PC-3 (cell line): ENCODE measurements at regions not wholly inside any gene's neighbourhood (a gene's known extent, or its start where the extent isn't known, plus 50 kb on each side); places are given as distances from the start of the nearest gene placed in this dataset.

ENCODE experiments used
- ATAC-seq: fragments of 200-7000 bp; cut with Tn5 transposase; 2 replicates; pipeline ENCODE4 v1.9.1; 2020; ENCODE audit warnings: mild to moderate bottlenecking, moderate library complexity
- BruUV-seq: library from RNA; stranded (reverse); fragments of 400-500 nt; replicated peaks from 2 replicates; lab custom pipeline; 2021; lab: Mats Ljungman, UMichigan
- CTCF ChIA-PET: fragments of 300-600 bp; sonication (Branson Sonifier 250); formaldehyde crosslinking; loops from one replicate; lab custom pipeline; 2022; ENCODE audit warnings: antibody characterized with exemption; lab: Charles Lee
- POLR2A ChIA-PET: fragments of 300-600 bp; sonication (Branson Sonifier 250); formaldehyde crosslinking; loops from one replicate; lab custom pipeline; 2022; ENCODE audit warnings: antibody characterized with exemption; ENCODE audit not compliant: unreplicated experiment; lab: Charles Lee
- DNase-seq: peaks from one replicate; pipeline ENCODE4 v3.0.0-alpha.2; 2015
- H2AFZ ChIP-seq: fragments of 300-600 bp; sonication (generic); 2 replicates; pipeline ENCODE4 v1.6.0; 2016; ENCODE audit warnings: antibody characterized with exemption, low read length
- H3F3A ChIP-seq: fragments of 300-600 bp; sonication (generic); one replicate; pipeline ENCODE4 v1.6.0; 2017; ENCODE audit warnings: antibody characterized with exemption, low read length, control low read depth, mild to moderate bottlenecking; ENCODE audit not compliant: unreplicated experiment
- H3K27ac ChIP-seq: fragments of 300-600 bp; sonication (generic); 2 replicates; pipeline ENCODE4 v1.5.1; 2016; ENCODE audit warnings: mild to moderate bottlenecking, low read length
- H3K27me3 ChIP-seq: fragments of 300-600 bp; sonication (generic); 2 replicates; pipeline ENCODE4 v1.6.1; 2016; ENCODE audit warnings: low read length, mixed read lengths
- H3K36me3 ChIP-seq: fragments of 300-600 bp; sonication (generic); 2 replicates; pipeline ENCODE4 v1.6.1; 2016; ENCODE audit warnings: low read depth, mixed run types, low read length, mixed read lengths
- H3K4me1 ChIP-seq: fragments of 300-600 bp; sonication (generic); 2 replicates; pipeline ENCODE4 v1.5.1; 2016; ENCODE audit warnings: low read length; ENCODE audit not compliant: insufficient read depth
- H3K4me2 ChIP-seq: fragments of 300-600 bp; sonication (generic); 2 replicates; pipeline ENCODE4 v1.6.0; 2016; ENCODE audit warnings: low read length
- H3K4me3 ChIP-seq: fragments of 300-600 bp; sonication (generic); 2 replicates; pipeline ENCODE4 v1.5.1; 2016; ENCODE audit warnings: mild to moderate bottlenecking, low read length, mixed read lengths
- H3K79me2 ChIP-seq: fragments of 300-600 bp; sonication (generic); 2 replicates; pipeline ENCODE4 v1.6.1; 2017; ENCODE audit warnings: low read length, mixed read lengths
- H3K9ac ChIP-seq: fragments of 300-600 bp; sonication (generic); 2 replicates; pipeline ENCODE4 v1.6.0; 2016; ENCODE audit warnings: mild to moderate bottlenecking, low read length
- H3K9me2 ChIP-seq: fragments of 300-600 bp; sonication (generic); replicated peaks from 2 replicates; pipeline ENCODE4 v1.6.1; 2016; ENCODE audit warnings: mixed run types, low read length, mixed read lengths
- H3K9me3 ChIP-seq: fragments of 300-600 bp; sonication (generic); 2 replicates; pipeline ENCODE4 v1.6.1; 2016; ENCODE audit warnings: low read length, mixed read lengths
- H4K20me1 ChIP-seq: fragments of 300-600 bp; sonication (generic); 2 replicates; pipeline ENCODE4 v1.6.1; 2016; ENCODE audit warnings: low read length, mixed read lengths
- EZH2 ChIP-seq: fragments of 300-600 bp; sonication (generic); IDR thresholded peaks from one replicate; pipeline ENCODE4 v1.6.1; 2017; ENCODE audit warnings: antibody characterized with exemption, mild to moderate bottlenecking, low read length; ENCODE audit not compliant: unreplicated experiment
- EZH2phosphoT487 ChIP-seq: fragments of 300-600 bp; sonication (generic); IDR thresholded peaks from 2 replicates; pipeline ENCODE4 v1.6.1; 2018; ENCODE audit warnings: mild to moderate bottlenecking, antibody characterized with exemption, low read length, borderline replicate concordance
- intact Hi-C: fragments of 100-400 bp; cut with micrococcal nuclease; formaldehyde crosslinking; loops from 2 replicates; pipeline ENCODE4 v1.9.0; 2023
- TF ChIP-seq, protein P1 (sequence below): fragments of 300-600 bp; sonication (generic); conservative IDR thresholded peaks from 2 replicates; pipeline ENCODE4 v1.5.1; 2017; ENCODE audit warnings: antibody characterized with exemption, low read depth, mild to moderate bottlenecking, low read length

DNA sequence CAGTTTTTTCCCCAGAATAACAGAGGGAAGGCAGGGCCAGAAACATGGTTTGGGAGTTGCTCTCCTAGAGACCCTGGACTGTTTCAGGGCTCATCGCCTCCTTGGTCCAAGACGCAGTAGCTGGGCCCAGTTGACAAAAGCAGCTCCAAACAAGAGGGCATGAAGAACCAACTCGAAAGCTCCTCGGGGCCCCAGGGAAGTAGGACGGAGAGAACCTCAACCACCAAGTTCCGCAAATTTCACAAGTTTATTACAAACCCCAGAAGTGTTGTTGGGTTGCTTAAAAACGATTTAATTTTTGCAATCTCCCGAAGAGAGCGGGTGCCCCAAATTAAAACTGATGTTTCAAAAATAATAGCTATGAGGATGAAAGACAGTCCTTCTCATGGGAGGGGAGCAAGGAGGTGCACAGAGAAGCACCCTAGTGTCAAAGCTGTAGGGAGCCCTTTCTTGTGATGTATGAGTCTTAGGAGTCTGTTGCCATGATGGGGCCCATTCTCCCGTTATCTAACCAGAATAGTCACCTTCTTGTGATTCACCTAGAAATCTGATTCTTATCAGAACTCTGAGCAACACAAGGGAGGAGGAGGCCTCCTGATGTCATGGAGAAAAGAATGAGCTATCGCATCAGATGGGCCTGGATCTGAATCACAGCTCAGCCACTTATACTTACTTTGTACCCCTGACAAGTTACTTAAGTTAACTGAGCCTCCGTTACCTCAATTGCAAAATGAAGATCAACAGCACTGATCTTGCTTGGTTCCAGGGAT is 165.7 kb upstream of the IRF2BP2 start:
- no peaks in the 10 kb centered on the region for H3K9me2 ChIP-seq
- ChIA-PET CTCF (no interaction called here), POLR2A (no interaction called here)
- no peaks in the 10 kb centered on the region for H3K9me3 ChIP-seq
- H3K27ac ChIP-seq = no peak overlapping the region
- H3K4me2 ChIP-seq = no peak overlapping the region
- BruUV-seq = no TSS peak
- H3K79me2 ChIP-seq = no peaks in the 10 kb centered on the region
- ATAC-seq (no peak), DNase-seq (no peak)
- H3K36me3 ChIP-seq = no peaks in the 10 kb centered on the region
- intact Hi-C loops = no loop called here
- H3K4me3 ChIP-seq = no peak overlapping the region
- H3F3A ChIP-seq = no peaks in the 10 kb centered on the region
- no peak overlapping the region for H2AFZ ChIP-seq
- peaks cover 40% of the 10 kb centered on the region for H3K27me3 ChIP-seq
- H3K9ac ChIP-seq = no peak overlapping the region
- peaks cover 15% of the 10 kb centered on the region for H3K4me1 ChIP-seq
- no peaks in the 10 kb centered on the region for H4K20me1 ChIP-seq
- TF ChIP-seq EZH2phosphoT487 = no peak
- TF ChIP-seq, protein P1, sequence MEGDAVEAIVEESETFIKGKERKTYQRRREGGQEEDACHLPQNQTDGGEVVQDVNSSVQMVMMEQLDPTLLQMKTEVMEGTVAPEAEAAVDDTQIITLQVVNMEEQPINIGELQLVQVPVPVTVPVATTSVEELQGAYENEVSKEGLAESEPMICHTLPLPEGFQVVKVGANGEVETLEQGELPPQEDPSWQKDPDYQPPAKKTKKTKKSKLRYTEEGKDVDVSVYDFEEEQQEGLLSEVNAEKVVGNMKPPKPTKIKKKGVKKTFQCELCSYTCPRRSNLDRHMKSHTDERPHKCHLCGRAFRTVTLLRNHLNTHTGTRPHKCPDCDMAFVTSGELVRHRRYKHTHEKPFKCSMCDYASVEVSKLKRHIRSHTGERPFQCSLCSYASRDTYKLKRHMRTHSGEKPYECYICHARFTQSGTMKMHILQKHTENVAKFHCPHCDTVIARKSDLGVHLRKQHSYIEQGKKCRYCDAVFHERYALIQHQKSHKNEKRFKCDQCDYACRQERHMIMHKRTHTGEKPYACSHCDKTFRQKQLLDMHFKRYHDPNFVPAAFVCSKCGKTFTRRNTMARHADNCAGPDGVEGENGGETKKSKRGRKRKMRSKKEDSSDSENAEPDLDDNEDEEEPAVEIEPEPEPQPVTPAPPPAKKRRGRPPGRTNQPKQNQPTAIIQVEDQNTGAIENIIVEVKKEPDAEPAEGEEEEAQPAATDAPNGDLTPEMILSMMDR = no peak
- no peak for TF ChIP-seq EZH2

DNA sequence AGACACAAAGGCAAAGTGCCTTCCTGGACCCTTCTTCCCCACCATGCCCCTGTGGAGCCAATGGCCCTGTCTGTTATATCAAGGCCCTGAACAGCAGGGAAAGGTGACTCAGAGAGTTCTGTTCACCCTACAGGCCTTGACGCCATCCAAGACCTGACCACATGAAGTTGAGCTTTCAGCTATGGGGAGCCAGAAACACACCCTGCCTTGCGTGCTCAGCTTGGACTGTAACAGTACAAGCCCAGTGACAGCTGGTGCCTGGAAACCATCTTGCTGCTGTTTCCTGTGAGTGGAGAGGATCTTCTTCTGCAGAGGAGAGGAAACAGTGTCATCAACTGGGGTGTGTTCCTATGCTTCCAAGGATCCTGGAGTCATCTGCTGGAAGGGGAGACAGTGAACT is 165.0 kb upstream of the IRF2BP2 start:
- Histone ChIP-seq H4K20me1 (no peaks in the 10 kb centered on the region), H3K4me3 (no peak overlapping the region), H3K4me1 (peaks cover 15% of the 10 kb centered on the region), H3K4me2 (no peak overlapping the region), H3F3A (no peaks in the 10 kb centered on the region), H3K9me3 (no peaks in the 10 kb centered on the region), H3K36me3 (no peaks in the 10 kb centered on the region), H3K27ac (no peak overlapping the region), H3K27me3 (peaks cover 33% of the 10 kb centered on the region), H3K9ac (no peak overlapping the region), H2AFZ (no peak overlapping the region), H3K9me2 (no peaks in the 10 kb centered on the region), H3K79me2 (no peaks in the 10 kb centered on the region)
- intact Hi-C loops = no loop called here
- ChIA-PET POLR2A (no interaction called here), CTCF (no interaction called here)
- DNase-seq (no peak), ATAC-seq (no peak)
- TF ChIP-seq EZH2 (no peak), EZH2phosphoT487 (no peak)
- TF ChIP-seq, protein P1 = no peak
- BruUV-seq = no TSS peak

DNA sequence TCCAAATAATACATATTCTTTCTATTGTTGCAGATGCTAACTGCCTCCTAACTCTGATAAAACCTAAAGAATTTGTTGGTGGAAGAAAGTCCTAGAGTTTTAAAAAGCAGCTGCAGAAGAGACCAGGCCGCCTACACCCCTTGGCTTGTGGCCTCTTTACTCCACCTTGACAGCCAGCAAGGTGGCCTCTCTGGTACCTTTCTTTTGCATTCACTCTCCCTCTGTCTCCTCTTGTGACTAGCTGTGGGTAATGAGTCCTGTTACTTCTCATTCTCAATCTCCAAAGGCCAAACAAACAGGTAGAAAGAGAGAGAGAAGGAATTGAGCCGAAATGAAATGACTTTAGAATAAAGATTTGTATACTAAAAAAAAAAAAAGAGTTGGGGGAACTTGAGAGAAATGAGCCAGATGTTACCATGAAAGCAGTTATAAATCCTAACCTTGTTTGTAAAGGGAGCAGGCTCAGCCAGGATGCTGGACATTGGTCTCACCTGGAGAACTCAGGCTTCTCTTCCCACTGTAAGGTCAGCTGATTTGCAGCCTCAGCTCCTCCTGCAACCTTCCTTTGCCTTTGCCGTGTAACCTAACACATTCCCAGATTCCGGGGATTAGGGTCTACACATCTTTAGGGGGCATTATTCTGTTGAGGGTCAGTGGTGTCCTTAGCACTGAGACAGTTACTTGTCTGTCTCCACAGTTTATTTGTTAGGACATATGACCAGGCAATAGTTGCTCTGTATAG is 164.1 kb upstream of the IRF2BP2 start:
- H3K27ac ChIP-seq = no peak overlapping the region
- ATAC-seq (no peak), DNase-seq (no peak)
- H2AFZ ChIP-seq = no peak overlapping the region
- ChIA-PET CTCF (no interaction called here), POLR2A (no interaction called here)
- H3K9me2 ChIP-seq = no peaks in the 10 kb centered on the region
- no peaks in the 10 kb centered on the region for H3K36me3 ChIP-seq
- no peaks in the 10 kb centered on the region for H3K9me3 ChIP-seq
- peaks cover 26% of the 10 kb centered on the region for H3K27me3 ChIP-seq
- BruUV-seq = no TSS peak
- H3K9ac ChIP-seq = no peak overlapping the region
- H3F3A ChIP-seq = no peaks in the 10 kb centered on the region
- intact Hi-C loops = no loop called here
- H4K20me1 ChIP-seq = no peaks in the 10 kb centered on the region
- H3K4me2 ChIP-seq = no peak overlapping the region
- no peak overlapping the region for H3K4me3 ChIP-seq
- TF ChIP-seq EZH2 (no peak), EZH2phosphoT487 (no peak)
- TF ChIP-seq, protein P1 = no peak
- peaks cover 15% of the 10 kb centered on the region for H3K4me1 ChIP-seq
- no peaks in the 10 kb centered on the region for H3K79me2 ChIP-seq
